Fibroblast of skin of right quadriceps (primary cell): ENCODE measurements at regions not wholly inside any gene's neighbourhood (a gene's known extent, or its start where the extent isn't known, plus 50 kb on each side); places are given as distances from the start of the nearest gene placed in this dataset.

ENCODE experiments used
- DNase-seq: peaks from one replicate; pipeline ENCODE4 v3.0.0-alpha.2; 2013

DNA sequence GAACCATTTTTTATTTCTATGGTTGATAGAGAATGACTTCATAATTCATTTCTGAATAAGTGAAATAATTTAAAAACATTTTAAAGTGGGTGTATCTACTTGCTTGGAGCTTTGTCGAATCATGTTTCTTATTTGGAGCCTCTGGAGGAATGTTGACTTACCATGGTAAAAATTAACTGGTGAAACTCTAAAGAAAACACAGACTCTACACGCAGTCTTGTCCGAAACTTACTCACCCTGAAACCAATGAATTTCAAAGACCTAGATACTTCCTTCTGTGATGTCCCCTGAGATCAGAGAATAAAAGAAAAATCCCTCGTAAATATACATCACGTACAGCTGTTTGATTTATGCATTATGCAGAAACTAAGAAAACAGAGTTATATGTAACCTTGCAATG, 665.2 kb upstream of the NRXN1 start:
- DNase-seq: no peak

DNA sequence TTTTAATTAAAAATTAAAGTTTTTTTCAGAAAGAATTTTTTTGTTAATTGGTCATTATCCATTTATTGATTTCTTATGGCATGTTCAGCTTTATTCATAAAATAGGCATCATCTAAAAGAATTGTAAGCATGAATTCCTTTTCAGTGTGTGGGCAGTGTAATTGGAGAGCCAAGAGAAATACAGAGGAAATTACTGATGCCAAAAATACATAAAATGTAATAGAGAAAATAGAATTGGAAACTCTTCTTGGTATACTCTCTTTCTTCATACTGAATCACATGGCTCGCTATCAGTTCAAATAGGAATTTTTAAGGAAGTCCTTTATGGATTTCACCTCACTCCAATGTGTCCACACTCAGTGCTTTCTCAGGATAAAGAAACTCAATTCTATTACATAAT, 663.6 kb upstream of the NRXN1 start:
- DNase-seq: peak; percentile 33

DNA sequence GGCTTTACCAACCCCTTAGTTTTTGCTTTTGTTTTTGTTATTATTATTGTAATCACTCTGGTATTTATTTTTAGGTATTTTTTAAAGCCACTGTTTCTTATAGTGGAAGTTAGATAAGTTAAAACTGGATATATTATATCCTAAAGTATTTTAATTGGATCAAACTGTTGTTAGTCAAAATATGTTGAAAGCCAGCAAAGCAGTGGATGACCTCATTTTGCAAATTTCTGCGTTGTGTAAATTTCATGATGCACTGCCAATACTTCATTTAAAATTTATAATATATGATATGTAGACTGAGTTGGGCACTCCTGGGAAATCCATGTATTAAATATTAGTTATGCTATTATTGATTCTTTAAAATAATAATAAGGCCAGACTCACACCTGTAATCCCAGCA, 661.7 kb upstream of the NRXN1 start:
- peak; percentile 21 for DNase-seq

DNA sequence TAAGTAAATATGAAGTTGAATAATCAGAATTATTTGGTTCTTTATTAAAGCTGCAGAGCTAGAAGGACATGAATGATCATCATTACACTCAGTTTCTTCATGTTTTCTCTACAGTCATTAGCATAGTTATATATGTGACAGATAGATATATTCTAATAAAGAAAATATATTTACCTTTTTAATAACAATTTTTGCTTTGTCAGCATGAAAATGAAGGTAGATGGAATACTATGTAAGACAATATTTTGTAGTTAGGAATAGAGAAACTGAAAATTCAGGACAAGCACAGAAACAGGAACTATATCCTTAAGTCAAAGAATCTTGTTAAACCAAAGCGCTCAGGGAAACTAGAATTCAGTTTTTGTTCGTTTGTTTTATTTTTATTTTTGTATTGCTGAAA, 649.9 kb upstream of the NRXN1 start:
- no peak for DNase-seq

DNA sequence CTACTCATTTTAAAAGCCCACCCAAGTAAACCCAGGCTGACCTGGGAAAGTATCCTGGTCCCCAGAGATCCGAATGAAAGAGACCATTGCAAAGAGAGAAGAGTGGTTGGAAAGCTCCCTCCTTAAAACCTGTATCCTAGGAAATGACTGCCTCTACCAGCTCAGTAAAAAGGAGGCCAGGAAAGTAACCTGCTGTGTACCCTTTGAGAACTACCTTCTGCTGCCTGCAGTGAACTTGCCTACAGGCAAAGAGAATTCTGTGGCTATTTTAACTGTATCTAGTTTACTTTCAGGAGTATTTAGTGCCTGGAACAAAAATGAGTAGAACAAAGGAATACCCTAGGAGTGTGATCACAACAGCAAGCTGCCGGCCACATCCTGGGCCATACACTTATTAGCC, 641.7 kb upstream of the NRXN1 start:
- DNase-seq: no peak

DNA sequence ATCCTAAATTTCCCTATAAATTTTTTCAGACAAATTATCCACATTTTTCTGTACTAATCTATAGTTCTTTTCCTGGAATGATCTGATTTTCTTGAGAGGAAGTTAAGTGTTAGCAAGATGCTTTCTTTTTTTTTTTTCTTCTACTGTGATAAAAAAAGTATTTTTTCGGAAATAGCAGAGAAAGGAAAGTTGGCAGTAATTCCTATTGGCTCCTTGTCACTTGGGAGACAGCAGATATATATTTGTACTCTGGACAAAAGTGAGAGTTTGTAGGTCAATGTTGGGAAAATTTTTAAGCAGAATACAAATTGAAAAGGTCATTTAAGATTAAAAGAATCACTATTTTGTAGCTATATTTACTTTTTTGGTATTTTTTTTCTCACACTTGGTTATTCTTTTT, 635.7 kb upstream of the NRXN1 start:
- no peak for DNase-seq

DNA sequence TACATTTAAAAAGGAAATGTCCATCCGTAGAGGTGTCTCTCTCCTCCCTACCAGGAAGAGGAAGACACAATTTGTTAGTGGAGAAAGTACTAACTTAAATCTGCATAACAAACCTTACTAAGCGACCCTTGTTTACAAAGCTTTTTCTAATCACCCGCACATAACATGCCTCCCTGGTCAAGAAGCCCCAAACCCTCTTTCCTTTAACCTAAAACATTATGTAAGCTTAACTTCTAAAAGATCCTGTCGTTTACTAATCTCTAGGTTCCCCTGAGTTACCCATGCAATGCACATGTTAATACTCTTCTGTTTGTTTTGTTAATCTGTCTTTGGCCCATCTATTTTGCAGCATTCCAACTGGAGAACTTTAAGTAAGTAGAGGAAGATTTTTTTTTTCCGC, 630.3 kb upstream of the NRXN1 start:
- no peak for DNase-seq

DNA sequence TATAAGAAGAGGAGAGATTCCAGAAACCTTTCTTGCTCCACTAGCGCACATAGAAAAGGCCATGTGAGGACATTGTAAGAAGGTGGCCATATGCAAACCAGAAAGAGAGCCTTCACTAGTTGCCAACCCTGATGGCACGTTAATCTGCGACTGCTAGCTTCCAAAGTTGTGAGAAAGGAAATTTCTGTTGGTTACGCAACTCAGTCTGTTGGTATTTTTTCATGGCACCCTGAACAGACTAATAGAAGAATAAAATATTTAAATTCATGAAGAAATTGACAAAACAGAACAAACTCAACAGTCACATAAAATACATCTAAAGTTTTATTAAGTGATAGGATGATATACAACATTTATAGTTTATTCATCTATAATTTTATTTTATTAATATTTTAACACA, 625.9 kb upstream of the NRXN1 start:
- DNase-seq: no peak

DNA sequence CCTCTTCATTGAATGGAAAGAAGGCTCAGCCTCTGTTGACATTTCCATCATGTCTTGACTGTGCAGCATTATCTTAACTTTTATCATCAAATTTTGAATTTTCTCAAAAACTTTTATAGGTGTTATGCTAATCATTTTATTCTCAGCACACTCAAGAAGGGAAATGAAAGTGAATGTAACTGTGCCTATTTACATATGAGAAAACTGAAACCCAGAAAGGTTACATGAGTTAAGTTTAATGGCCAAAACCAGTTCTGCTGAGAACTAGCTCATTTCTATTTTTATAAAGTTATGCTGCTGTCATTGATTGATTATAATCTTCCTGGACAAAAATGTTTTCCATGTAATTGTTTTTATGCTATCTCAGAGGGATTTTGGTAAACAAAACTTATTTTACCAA, 618.8 kb upstream of the NRXN1 start:
- no peak for DNase-seq

DNA sequence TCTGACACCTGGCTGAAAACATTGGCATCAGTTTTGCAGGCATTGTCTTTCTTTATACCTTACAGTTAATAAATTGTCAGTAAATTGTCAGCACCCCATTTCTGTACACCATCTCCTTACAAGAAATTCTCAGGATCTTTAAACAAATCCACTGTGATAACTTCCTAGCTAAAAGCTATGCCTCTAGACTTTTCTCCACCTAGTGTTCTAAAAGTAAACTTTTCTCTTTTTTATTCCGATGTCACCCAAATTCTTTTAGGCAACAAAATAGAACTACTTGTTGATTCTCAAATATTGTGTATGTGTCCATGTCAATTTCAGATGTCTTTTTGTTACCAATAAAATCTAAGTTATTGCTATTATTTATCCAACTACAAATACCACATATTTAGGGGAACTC, 617.4 kb upstream of the NRXN1 start:
- DNase-seq: no peak

DNA sequence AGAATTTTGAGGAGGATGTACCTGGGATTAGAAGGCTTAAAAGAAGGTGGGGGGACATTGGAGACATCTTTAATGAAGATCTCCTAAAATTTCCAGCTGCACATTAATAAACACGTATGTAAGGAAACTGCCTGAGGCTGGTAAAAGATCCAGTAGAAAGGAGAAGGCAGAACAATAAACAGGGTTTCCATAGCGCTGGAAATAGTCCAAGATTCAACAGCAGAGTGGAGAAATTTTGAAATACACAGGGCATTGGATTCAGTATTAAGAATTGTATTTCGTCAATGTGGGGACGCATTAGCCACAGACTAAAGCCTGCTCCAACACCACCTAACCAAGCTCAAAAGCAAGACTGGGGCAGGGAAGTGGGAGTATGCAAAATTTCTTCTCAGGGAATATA, 606.9 kb upstream of the NRXN1 start:
- no peak for DNase-seq

DNA sequence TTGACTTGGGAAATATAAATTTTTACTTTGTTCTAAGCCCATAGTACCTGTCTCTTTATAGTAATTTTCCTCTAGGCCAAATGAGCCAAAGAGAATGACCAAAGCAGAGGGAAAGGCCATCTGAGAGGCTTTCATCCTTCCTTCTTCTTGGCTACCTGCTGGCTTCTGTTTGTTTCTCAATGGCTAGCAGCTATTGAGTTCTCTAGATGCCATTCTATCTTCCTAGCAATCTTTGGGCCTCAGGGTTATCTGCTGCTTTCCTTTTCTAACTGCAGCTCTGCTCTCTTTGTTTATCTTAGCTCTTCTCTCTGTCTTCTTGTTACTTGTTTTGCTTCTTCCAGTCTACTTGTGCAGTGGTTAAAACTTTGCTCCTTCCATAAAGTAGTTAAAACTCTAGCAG, 601.1 kb upstream of the NRXN1 start:
- no peak for DNase-seq

DNA sequence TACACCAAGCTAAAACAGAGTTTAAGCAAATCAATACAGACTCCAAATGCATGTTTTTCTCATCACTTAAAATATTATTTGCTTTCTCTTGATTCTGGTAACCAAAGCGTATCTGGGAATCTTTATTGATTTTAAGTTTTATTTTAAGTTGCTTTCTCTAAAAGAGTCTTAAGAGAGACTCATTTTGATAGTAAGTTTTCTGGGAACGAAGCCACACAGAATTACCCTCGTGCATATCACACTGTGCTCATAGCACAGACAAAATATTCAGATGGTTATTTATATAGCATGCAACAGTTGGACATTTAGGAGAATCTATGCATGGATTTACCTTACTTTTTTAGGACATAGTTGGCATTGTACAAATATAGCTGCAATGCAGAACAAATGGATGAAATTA, 597.5 kb upstream of the NRXN1 start:
- DNase-seq: no peak

DNA sequence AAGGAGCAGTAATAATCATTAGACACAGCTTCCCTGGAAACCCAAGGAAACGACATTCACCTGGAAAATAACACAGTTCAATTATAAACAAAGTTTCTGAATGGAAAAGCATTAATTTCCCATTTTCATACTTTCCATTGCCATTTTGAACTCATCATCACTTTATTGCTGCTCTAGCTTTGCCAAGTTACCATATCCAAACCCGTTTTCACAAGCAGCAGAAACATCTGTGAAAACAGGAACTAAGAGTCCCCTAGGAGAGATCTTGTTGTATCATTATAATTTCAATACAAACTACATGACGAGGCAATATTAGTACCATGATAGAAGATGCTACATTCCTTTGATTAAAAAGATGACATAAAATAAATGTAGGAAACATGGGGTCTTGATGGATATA, 597.0 kb upstream of the NRXN1 start:
- DNase-seq: no peak

DNA sequence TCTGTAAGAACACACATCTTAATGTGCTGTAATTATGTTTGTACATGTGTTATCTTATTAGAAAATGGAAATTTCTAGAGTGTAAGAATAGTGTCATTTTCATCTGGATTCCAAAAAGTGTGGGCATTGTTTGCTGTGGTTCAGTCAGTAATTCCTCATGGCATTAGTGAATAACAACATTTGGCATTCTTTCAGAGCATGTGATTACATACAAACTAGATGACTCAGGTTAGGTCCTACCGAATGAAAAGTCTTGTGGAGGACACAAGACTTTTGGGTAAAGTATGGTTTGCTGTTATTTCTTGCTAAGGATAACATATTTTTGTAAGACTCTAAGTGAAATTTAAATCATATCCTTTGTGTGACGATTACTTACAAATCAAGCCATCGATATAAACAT, 593.1 kb upstream of the NRXN1 start:
- DNase-seq: peak; percentile 51

DNA sequence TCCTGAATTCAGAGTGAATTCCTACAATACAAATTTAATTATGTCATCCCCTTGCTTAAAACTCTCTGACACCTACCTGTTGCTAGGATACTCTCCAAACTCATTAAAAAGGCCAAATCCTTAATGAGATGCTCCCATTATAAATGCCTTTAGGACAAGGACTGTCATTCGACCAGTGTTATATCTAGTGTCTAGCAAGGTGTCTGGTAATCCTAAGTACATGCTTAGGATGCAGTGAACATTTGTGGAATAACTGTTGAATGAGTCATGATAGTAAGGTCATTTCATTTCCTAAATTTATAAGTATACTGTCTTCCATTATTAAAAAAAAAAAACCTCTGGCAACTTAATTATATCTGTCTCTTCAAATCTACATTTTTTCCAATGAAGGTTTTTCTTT, 588.9 kb upstream of the NRXN1 start:
- DNase-seq: peak; percentile 41

DNA sequence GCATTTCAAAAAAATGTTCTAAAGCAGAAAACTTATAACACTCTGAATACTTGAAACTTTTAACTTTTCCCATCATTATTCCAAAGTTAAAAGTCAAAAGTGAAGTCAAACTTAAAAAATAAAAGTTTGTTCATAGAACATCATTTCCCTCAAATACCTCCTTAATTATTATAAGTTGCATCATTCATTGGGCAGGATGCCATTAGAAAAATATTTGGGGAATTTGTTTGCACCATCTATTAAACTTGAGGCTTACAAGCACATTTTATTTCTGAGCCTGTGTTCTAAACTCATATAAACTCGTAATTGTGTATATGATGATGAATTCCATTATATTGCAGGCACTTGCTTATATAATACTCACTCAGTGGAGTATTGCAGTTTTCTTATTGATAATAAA, 588.0 kb upstream of the NRXN1 start:
- peak; percentile 60 for DNase-seq

DNA sequence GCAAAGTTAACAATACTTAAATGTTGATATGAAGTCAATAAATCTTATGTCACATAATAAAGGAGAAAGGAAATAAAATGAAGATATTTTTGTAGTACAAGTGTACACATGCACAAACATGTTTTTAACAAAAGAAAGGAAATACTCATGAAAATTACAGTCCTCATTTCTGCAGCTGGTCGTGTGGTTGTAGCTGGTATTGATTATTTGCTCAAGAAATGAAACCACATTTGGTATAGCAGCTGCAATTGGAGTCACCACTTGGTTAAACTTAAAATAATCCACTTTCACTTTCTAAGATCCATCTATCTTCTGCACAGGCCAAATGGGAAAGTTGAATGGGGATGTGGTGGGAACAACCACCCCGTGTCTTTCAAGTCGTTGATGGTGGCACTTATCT, 580.5 kb upstream of the NRXN1 start:
- no peak for DNase-seq

DNA sequence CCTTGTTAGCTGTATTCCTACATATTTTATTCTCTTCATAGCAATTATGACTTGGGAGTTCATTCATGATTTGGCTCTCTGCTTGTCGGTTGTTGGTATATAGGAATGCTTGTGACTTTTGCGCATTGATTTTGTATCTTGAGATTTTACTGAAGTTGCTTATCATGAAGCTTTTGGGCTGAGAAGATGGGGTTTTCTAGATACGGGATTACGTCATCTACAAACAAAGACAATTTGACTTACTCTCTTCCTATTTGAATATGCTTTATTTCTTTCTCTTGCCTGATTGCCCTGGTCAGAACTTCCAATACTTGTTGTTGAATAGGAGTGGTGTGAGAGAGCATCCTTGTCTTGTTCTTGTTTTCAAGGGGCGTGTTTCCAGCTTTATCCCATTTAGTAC, 569.8 kb upstream of the NRXN1 start:
- DNase-seq: no peak

DNA sequence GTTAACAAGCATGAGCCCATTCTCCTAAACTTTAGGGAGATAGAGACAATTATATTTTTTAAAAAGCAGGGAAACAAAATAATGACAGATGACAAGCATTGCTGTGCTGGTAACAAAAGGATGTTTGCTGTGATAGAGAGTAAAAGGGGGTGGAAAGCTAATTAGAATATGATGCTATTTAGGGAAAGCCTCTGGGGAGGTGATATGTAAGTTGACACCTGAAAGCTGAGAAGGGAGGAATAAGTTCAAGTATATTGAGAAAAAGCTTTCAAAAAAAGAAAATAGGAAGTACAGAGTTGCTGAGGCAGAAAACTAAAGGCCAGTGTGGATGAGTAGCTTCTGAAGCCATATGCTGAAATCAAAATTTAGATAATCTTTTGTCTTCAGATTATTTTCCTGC, 565.2 kb upstream of the NRXN1 start:
- DNase-seq: peak; percentile 7

DNA sequence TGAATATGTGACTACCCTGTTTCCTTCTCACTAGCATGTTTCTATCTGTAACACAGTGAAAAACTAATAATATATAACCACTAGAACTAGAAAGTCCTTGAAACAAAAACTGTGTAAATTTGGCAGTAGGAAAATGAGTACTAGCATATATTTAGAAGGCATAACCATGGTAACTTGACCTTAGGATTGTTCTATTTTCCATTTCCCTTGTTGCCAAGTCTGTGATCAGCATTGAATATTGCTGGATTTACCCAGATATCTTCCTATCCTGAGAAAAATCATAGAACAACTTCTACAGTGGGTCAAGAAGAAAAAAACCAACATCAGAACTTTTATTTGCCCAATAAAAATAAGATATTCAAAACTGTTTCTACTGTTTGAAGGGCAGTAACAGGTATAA, 563.9 kb upstream of the NRXN1 start:
- DNase-seq: no peak

DNA sequence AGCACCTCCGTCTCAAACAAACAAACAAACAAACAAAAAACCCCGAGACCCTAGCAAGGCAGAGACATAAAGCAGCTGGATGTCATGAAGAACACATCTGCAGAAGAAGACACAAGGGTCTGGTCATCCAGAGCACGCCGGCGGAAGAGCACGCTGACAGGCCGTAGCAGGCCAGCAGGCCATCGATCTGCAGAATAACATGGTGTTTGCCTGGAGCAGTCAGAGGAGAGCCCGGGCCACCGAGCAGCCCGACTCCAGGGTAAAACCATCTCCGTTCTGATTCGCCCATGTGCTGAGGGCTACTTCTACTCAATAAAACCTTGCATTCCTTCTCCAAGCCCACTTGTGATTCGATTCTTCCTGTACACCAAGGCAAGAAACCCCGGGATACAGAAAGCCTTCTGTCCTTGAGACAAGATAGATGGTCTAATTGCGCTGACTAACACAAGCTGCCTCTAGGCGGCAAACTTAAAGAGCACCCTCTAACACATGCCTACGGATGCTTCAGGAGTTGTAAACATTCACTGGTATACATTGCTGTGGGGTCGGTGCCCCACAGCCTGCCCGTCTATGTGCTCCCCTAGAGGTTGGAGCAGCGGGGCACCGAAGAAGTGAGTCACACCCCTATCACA, 549.8 kb upstream of the NRXN1 start:
- DNase-seq: no peak

DNA sequence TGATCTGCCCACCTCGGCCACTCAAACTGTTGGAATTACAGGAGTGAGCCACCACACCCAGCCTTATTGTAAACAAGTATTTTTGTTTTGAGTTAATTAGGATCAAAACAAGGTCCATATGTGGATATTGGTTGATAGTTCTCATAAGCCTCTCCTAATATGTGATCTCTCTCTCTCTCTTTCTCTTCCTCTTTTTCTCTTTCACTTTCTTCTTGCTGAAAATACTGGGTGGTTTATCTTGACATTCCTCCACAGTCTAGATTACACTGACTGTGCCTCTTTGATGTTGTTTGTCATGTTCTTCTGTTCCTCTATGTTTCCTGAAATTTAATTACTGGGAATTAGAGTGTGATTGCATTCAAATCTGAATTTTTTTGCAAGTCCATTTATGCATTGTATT, 547.5 kb upstream of the NRXN1 start:
- no peak for DNase-seq

DNA sequence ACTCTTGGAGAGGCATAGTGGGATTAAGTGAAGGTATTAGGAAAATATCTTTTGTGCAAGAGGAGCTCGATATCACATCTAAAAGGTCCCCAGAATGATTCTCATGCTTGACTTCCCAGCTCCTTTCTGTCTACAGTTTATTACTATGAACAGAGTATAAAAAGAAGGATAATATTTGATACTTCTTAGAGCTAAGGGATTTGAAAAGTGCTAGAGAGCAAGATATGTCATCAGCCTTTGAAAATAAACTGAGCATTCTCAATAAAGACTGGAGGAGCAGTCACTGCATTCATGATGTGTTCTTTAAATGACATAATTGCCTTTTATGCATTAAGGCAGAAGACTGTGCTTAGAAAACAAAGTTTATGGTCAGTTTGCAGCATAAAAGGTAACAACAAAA, 543.2 kb upstream of the NRXN1 start:
- DNase-seq: no peak

DNA sequence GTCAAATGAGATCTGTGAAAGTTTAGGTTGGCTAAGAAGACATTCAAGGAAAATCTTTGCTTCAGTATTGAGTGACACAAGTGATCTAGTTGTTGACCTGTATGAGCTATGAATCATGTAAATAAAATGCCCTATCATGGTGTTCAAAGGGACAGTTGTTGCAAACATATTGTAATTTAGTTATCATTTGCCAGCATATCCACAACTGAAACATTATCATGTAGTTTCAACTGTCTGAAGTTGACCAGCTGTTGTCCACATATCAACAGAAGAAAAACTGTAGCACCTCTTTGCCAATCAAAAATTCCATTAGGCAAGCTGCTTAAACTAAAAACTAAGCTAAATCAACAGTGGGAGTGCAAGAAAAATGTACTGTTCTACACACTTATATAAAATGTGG, 527.1 kb upstream of the NRXN1 start:
- DNase-seq: no peak

DNA sequence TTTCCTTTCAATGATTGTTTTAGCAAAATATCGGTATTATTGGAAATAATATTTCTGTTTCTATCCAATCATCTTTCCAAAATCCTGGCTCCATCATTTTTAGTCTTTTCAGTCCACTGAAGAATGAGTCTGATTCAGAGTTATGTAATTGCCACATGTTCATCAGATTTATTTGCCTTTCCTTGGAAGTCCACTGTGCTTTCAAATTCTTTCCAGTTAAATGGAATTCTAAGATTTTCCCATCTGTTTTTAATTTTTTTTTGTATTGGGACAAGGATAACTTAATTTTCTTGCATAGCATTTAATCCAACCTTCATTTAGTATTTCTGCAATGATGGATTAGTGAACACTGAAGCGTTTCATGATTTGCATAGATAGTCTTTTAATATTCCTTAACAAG, 521.5 kb upstream of the NRXN1 start:
- peak; percentile 22 for DNase-seq
